CD4-positive, alpha-beta T cell (primary cell): ENCODE measurements at regions not wholly inside any gene's neighbourhood (a gene's known extent, or its start where the extent isn't known, plus 50 kb on each side); places are given as distances from the start of the nearest gene placed in this dataset.

Experiments used
- ATAC-seq: fragments of 200-7000 bp; cut with Tn5 transposase; one replicate; pipeline ENCODE4 v1.10.0; 2022; ENCODE audit warnings: mild to moderate bottlenecking; ENCODE audit not compliant: poor library complexity
- CTCF ChIA-PET: fragments of 350-600 bp; sonication (Branson Sonifier 250); formaldehyde crosslinking; loops from one replicate; lab custom pipeline; 2021; ENCODE audit warnings: antibody characterized with exemption, inconsistent platforms; lab: Charles Lee
- POLR2A ChIA-PET: fragments of 350-600 bp; sonication (Branson Sonifier 250); formaldehyde crosslinking; loops from one replicate; lab custom pipeline; 2021; ENCODE audit warnings: antibody characterized with exemption, inconsistent platforms; lab: Charles Lee
- DNase-seq, 14 experiments: peaks; one replicate each; pipeline ENCODE4 v3.0.0-alpha.2; 2013 to 2020; ENCODE audit warnings: mixed read lengths in 2 of 14
- H3K27ac ChIP-seq, 2 donors: one replicate each; pipeline versions ENCODE4 v1.5.1 to v1.7.0; 2013; ENCODE audit warnings: low read length in 2 of 2, low read depth in 1 of 2, mild to moderate bottlenecking in 1 of 2
- H3K27me3 ChIP-seq, 2 experiments: 1 replicate in 1 of 2; 2 replicates in 1 of 2; pipeline versions ENCODE4 v1.6.1 to v1.7.0; 2013; ENCODE audit warnings: low read length in 2 of 2, control low read depth in 1 of 2, mild to moderate bottlenecking in 1 of 2, moderate library complexity in 1 of 2; ENCODE audit not compliant: insufficient read depth in 2 of 2, control insufficient read depth in 1 of 2
- H3K36me3 ChIP-seq: one replicate; pipeline ENCODE4 v1.6.1; 2013; ENCODE audit warnings: low read length, control low read depth; ENCODE audit not compliant: insufficient read depth
- H3K4me1 ChIP-seq: one replicate; pipeline ENCODE4 v1.6.1; 2013; ENCODE audit warnings: low read length, control low read depth; ENCODE audit not compliant: insufficient read depth
- H3K4me3 ChIP-seq: one replicate; pipeline ENCODE4 v1.5.1; 2013; ENCODE audit warnings: mild to moderate bottlenecking, low read length, moderate library complexity
- H3K9me3 ChIP-seq, 2 experiments: 1 replicate in 1 of 2; 2 replicates in 1 of 2; pipeline versions ENCODE4 v1.6.1 to v1.7.0; 2013; ENCODE audit warnings: low read length in 2 of 2, mild to moderate bottlenecking in 2 of 2, control low read depth in 1 of 2, moderate library complexity in 1 of 2; ENCODE audit not compliant: control insufficient read depth in 1 of 2, insufficient read depth in 1 of 2
- H3K27ac Mint-ChIP-seq: one replicate; pipeline ENCODE4 v1.8.0; 2020; ENCODE audit warnings: mixed read lengths
- H3K27me3 Mint-ChIP-seq: one replicate; pipeline ENCODE4 v1.8.0; 2021; ENCODE audit warnings: mixed read lengths
- H3K36me3 Mint-ChIP-seq: one replicate; pipeline ENCODE4 v1.8.0; 2021; ENCODE audit warnings: low read depth, mixed read lengths
- H3K4me1 Mint-ChIP-seq: one replicate; pipeline ENCODE4 v1.8.0; 2021; ENCODE audit warnings: low read depth, mixed read lengths
- H3K4me3 Mint-ChIP-seq: one replicate; pipeline ENCODE4 v1.8.0; 2020; ENCODE audit warnings: mild to moderate bottlenecking, mixed read lengths
- H3K9me3 Mint-ChIP-seq: one replicate; pipeline ENCODE4 v1.8.0; 2020; ENCODE audit warnings: mixed read lengths
- CTCF ChIP-seq: fragments of 200-600 bp; IDR thresholded peaks from one replicate; pipeline ENCODE4 v1.8.0; 2022; ENCODE audit warnings: antibody characterized with exemption, mild to moderate bottlenecking
- intact Hi-C, 2 experiments: fragments of 100-400 bp; cut with DNase I in 1 of 2; cut with micrococcal nuclease in 1 of 2; formaldehyde crosslinking; loops; one replicate each; pipeline versions ENCODE4 v1.15.1 to v1.9.0; 2023 to 2025; cut with DNase I, micrococcal nuclease

- Histone ChIP-seq H3K27me3 (no peaks in the 10 kb centered on the region), H3K36me3 (no peaks in the 10 kb centered on the region), H3K9me3 (no peaks in the 10 kb centered on the region), H3K27ac (no peak overlapping the region), H3K4me3 (no peak overlapping the region), H3K4me1 (no peaks in the 10 kb centered on the region)
- ChIA-PET CTCF (no interaction called here), POLR2A (no interaction called here)
- Mint-ChIP-seq H3K9me3 (peaks cover under 1% of the 10 kb centered on the region), H3K27me3 (peaks cover 4% of the 10 kb centered on the region), H3K4me3 (no peak overlapping the region), H3K4me1 (no peaks in the 10 kb centered on the region), H3K27ac (no peak overlapping the region), H3K36me3 (no peaks in the 10 kb centered on the region)
- intact Hi-C loops, result no loop called here
- TF ChIP-seq CTCF, result no peak
- ATAC-seq (no peak), DNase-seq (no peak)
Observed at GRCh38 chr18:24875286-24875685, 414.8 kb downstream of the HRH4 start.

- DNase-seq, result no peak
- Histone ChIP-seq H3K9me3 (no peaks in the 10 kb centered on the region), H3K36me3 (no peaks in the 10 kb centered on the region), H3K4me3 (no peak overlapping the region), H3K27ac (no peak overlapping the region), H3K27me3 (no peaks in the 10 kb centered on the region), H3K4me1 (no peaks in the 10 kb centered on the region)
- H3K4me1 Mint-ChIP-seq, result no peaks in the 10 kb centered on the region
- no peak for TF ChIP-seq CTCF
- no peak overlapping the region for H3K27ac Mint-ChIP-seq
- H3K36me3 Mint-ChIP-seq, result no peaks in the 10 kb centered on the region
- no peak for ATAC-seq
- CTCF ChIA-PET, result no interaction called here
- H3K27me3 Mint-ChIP-seq, result peaks cover 2% of the 10 kb centered on the region
- intact Hi-C loops, result no loop called here
- no peak overlapping the region for H3K4me3 Mint-ChIP-seq
- POLR2A ChIA-PET, result no interaction called here
- peaks cover 4% of the 10 kb centered on the region for H3K9me3 Mint-ChIP-seq
Observed at GRCh38 chr18:24875777-24876176, 415.3 kb downstream of the HRH4 start.

- Mint-ChIP-seq H3K4me3 (no peak overlapping the region), H3K27ac (no peak overlapping the region), H3K4me1 (no peaks in the 10 kb centered on the region), H3K9me3 (peaks cover 4% of the 10 kb centered on the region), H3K27me3 (no peaks in the 10 kb centered on the region), H3K36me3 (no peaks in the 10 kb centered on the region)
- H3K36me3 ChIP-seq, result no peaks in the 10 kb centered on the region
- no peak for ATAC-seq
- intact Hi-C loops, result no loop called here
- no peak overlapping the region for H3K27ac ChIP-seq
- CTCF ChIA-PET, result no interaction called here
- H3K4me1 ChIP-seq, result no peaks in the 10 kb centered on the region
- H3K9me3 ChIP-seq, result no peaks in the 10 kb centered on the region
- no peak overlapping the region for H3K4me3 ChIP-seq
- DNase-seq, result no peak
- H3K27me3 ChIP-seq, result no peaks in the 10 kb centered on the region
- POLR2A ChIA-PET, result no interaction called here
- no peak for TF ChIP-seq CTCF
Observed at GRCh38 chr18:24876266-24876665, 415.8 kb downstream of the HRH4 start.
